ENCODE measurements at regions not wholly inside any gene's neighbourhood (a gene's known extent, or its start where the extent isn't known, plus 50 kb on each side); places are given as distances from the start of the nearest gene placed in this dataset.
"Not testable (repeated sequence)": the region's sequence is repeated elsewhere in the genome, so short reads cannot be mapped to it uniquely, and the experiment has no call there.

DNA sequence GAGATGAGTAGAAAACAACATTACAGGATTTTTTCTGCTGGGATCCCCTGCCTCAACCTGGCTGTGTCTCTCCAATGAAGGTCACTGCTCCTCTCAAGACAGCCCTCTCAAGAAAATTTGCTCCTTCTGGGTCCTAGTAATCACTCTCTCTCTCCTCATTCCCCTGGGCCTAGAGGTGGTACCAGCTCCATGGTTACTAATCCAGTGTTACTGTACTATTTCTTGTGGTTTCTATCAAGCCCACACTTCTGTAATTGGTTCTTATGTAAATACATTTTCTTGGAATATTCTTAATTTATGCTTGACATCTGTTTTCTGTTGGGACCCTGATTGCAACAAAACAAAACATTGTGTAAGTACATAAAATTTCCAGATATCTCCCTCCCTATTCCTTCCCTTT lies 123.8 kb upstream of the RORB start:
- no peak for DNase-seq

DNA sequence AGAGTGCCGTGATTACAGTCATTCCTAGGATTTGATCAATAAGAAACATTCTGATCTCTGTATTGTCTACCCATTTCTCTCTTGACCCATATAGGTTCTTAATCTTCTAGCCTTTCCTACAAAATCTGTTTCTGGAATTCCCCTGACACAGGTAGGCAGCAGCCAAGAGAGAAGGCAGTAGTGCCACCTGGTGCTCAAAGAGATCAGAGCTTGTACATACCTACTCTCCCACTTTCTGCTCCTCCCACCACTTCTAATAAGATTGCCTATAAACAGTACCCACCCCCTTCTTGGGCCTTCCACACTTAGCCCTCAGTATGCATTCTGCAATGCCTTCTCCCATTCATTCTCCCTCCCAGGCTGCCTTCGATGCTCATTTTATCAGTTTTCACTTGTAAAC lies 117.4 kb upstream of the RORB start:
- DNase-seq, result no peak

DNA sequence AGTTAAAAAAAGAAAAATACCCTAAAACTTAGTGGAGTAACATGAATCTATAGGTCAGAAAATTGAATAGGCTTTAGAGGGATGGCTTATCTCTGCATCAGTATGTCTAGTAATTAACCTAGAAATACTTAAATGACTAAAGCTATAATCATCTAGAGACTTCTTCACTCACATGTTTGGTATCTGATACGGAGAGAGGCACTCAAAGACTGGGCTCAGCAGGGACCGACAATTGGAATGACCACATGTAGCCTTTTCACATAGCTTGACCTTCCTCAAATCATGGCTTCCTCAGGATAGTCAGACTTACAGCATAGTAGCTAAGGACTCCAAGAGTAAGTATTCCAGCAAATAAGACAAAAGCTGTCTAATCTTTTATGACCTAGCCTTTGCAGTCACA lies 105.3 kb upstream of the RORB start:
- DNase-seq, result no peak

DNA sequence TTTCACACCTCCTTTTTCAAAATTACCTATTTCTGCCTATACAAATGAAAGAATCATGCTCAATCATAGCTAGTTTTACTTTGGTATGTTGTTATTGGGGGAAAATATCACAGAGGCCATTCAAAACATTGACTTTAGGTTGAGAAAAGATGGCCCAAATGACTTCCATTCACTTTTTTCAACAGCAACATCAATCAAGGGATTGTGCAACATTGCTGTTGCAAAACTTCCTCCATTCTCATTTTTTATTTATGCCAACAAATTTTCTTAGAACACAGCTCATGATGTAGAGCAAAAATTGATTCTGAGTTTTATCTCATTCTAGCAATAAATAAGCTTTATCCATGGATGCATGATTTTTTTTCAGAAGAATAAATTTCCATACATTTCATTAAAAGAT lies 93.6 kb upstream of the RORB start:
- no peak for DNase-seq

DNA sequence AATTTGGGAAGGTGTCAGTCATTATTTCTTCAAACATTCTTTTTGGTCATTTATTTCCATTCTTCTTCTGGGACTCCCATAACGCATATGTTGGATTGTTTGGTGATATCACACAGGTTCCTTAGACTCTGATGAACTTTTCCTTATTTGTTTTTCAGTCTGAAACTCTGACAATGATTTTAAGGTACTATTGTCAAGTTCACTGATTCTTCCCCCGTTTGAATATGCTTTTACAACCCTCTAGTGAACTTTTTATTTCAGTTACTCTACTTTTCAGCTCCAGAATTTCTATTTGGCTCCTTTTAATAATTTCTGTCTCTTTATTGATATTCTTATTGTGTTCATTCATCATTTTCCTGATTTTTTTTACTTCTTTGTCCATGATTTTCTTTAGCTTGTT lies 92.5 kb upstream of the RORB start:
- no peak for DNase-seq

DNA sequence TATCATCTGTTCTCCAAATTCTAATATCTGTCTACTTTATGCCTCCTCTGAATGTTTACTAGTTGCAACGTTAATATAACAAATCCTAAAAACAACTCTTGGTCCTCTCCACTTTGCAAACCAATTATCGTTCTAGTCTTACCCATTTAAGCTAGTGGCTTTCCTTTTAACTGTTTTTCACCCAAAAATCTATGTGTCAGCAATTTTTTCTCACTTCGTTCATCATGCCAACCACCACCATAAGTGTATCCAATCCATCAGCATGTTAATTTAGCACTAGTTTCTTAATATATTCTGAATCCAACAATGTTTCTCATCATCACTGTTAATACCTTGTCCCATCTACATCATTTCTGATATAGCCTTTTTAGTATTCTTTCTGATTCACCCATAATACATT lies 90.0 kb upstream of the RORB start:
- no peak for DNase-seq

DNA sequence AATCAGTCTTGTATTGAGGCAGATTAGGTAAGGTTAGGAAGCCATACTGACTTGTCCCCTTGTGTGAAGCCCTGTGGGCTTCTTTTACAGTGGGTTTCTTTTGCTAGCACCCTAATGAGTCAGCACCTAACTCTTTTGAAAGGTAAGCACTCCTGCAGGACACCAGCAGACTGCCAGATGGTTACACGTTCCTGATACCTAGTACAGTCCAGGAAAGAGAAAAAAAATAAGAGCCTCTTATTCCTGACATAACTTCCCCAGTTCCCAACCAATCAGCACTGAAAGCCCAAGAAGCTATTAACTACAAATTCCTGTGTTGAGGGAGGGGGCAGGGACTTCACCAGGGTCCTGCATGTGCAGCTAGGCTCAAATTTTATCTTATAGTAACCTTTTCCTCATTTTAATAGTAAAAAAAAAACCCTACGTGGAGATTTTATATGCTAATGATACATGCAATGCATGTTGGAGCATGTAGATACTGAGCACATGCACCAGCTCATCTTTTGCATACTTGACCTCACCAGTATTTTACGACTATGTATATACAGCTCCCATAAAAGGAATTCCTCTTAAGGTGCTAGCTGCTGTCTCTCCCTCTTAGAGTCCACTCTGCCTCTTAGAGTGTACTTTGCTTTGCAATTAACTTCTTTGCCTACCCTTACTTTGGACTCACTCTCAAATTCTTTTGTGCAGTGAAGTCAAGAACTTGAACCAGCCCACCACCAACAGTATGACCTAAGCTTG lies 84.7 kb upstream of the RORB start:
- DNase-seq, result no peak

DNA sequence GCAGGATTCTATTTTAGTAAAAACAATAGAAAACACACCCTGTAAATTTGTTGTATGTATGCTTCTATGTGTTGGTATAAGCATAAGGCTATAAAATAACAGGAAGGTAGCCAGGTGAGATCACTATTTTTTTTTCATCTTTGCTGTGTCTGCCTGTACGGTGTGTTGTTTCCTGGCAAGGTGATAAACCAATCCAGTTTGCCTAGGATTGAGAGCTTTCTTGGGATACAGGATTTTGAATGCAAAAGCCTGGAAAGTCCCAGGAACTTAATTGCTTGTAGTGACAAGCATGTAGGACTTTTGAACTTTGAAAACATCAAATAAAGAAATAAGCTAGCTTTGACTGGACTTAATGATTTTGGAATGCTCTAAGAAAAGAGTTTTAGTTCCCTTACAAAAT lies 83.3 kb upstream of the RORB start:
- no peak for DNase-seq

DNA sequence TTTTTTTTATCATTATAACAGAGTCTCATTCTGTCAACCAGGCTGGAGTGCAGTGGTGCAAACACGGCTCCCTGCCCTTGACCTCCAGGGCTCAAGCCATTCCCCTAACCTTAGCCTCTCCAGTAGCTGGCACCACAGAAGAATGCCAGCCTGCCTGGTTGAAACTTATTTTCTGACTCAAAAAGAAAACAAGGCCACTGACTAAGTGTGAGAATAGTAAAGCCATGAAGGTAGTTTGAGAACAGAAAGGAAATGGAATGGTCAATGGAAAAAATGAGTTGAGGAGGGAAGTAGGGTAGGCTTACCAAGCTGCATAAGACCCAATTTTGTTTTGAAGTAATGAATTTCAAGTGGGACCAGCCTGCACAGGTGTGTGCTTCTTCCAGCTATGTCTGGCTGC lies 82.8 kb upstream of the RORB start:
- no peak for DNase-seq

DNA sequence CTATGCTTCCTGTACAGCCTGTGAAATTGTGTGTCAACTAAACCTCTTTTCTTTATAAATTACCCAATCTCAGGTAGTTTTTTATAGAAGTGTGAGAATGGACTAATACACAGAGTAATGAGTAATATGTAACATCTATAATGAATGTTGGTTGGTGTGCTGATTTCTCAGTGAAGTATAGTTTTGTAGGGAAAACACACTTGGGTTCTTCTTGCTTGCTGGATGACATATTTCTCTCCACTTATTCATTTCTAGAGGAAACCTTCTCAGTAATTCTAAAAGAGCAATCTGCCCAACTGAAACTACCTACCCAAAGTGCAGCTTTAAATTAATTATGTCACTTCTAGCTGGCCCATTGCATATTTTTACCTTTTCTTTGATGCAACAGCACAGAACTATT lies 81.1 kb upstream of the RORB start:
- DNase-seq, result no peak

DNA sequence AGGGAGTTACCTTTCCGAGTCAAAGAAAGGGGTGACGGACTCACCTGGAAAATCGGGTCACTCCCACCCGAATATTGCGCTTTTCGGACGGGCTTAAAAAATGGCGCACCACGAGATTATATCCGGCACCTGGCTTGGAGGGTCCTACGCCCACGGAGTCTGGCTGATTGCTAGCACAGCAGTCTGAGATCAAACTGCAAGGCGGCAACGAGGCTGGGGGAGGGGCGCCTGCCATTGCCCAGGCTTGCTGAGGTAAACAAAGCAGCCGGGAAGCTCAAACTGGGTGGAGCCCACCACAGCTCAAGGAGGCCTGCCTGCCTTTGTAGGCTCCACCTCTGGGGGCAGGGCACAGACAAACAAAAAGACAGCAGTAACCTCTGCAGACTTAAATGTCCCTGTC lies 72.6 kb upstream of the RORB start:
- not testable (repeated sequence) for DNase-seq

DNA sequence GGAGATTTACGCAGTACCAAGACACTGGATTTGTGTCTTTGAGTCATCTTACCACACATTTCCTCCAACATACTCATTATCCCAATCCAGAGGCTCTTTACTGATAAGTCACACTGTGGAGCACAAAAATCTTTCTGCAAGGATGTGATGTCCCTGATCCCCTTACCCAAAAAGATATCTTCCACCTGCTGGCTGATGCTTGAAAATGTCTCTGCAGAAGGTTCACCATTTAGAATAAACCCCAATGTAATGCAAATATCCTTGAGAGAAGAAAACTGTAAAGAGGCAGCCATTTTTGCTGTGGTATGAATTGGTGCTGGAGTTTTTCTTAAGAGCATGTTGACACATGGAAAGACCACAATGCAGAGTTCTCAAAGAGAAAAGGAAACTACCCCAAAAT lies 65.7 kb upstream of the RORB start:
- DNase-seq, result no peak

DNA sequence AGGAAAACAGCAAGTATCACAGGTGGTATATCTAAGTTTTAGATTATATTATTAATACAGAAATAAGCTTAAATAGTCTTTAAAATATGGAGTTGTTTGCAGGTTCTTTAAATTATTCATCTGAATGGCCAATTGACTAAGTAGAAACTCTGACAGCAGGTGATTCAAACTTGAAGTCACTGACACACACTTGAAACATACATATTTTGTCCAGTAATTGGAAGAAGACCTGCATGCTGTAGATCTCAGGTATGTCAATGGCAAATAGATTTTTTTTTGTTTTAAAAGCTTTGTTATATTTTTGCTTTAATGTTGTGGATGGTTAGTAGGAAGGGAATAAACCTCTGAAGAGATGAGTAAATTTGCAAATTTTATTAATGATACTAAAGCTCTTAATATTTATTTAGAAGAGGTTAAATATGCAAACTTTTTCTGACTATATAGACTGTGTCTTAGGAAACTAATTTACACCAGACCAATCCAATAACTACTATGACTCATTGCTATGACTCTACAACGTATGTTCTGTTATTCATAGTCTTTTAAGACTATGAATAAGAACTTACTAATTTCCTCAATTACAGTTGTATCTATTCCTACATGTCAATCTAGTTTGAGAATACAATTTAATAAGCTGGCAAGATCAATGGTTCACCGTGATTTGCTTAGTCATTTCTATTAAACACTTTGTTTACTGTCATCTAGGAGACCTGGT lies 53.9 kb upstream of the RORB start:
- DNase-seq, result no peak

DNA sequence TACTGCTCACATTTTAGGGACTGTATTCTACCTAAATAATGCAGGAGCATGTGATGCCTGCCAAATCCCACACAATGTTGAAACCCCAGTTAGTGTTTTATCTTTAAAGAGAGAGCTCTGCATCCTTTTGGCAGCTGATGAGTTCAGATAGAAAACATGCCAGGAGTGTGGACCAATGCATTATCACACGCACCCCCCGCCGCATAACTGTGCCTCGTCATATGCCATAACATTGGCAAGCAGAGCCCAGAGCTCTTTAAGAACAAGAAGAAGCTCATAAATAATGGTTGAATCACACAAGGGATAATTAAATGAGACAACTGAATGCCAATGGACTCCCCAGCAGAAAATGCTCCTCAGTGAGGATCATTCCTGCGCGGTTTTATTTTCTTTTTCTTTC lies 52.8 kb upstream of the RORB start:
- DNase-seq, result no peak

All from EL (cell line).